ENCODE measurements at regions not wholly inside any gene's neighbourhood (a gene's known extent, or its start where the extent isn't known, plus 50 kb on each side); places are given as distances from the start of the nearest gene placed in this dataset.

DNA sequence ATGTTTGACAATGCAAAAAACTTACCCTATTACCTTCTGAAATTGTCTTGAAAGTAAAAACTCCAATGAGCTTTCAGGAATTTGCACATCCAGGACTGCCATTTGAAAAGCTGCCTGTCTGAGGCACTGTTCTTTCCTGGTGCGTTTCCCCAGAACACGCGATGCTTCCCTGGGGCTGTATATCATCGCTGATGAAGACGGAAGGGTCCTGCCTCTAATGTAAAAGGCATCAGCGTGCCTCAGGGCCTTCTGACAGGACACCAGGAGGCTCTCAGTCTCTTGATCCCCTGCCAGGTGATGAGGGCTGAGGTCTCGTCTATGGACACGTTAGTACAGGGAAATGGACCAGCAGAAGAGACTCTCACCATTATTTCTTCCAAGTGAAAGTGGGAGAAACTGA is 296.8 kb downstream of the EFNB2 start:
- H3K4me2 ChIP-seq (ENCODE audit: low read length), result no peak overlapping the region
- no peak overlapping the region for H3K9ac ChIP-seq (ENCODE audit: low read length)

DNA sequence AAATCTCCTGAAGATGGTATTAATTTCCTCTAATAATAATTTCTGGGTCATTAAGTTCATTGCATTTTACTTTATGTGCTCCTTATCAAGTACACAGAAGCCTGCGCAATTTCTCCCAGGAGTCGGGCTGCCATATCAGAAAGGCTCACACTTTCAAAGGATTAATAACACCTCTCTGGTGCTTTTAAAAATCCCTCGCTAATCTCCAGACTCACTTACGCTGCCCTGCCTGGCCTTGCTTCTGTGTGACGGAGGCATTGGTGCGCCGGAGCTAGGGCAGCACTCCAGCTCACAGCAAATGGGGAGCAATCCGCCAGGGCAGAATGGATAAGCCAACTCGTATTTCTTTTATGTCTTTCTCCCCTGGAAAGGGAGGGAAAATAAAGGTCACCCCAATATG is 300.8 kb downstream of the EFNB2 start:
- Histone ChIP-seq H3K4me3 (ENCODE audit: low read length) (no peak overlapping the region), H3K27ac (ENCODE audit: low read length) (no peak overlapping the region), H3K36me3 (ENCODE audit: low read depth, low read length) (no peaks in the 10 kb centered on the region), H3K4me1 (ENCODE audit: insufficient read depth, low read length) (peaks cover 5% of the 10 kb centered on the region; the same call in 1 of the 2 replicates), H3K27me3 (ENCODE audit: low read length) (no peaks in the 10 kb centered on the region), H3K9me3 (ENCODE audit: low read length) (no peaks in the 10 kb centered on the region), H3K9me2 (replicated peaks; ENCODE audit: low read length) (no peaks in the 10 kb centered on the region), H2AFZ (ENCODE audit: low read length) (no peak overlapping the region), H3F3A (ENCODE audit: low read length, unreplicated experiment) (no peaks in the 10 kb centered on the region), H3K4me2 (ENCODE audit: low read length) (no peak overlapping the region), H4K20me1 (ENCODE audit: low read length) (no peaks in the 10 kb centered on the region), H3K79me2 (ENCODE audit: low read length) (no peaks in the 10 kb centered on the region), H3K9ac (ENCODE audit: low read length) (no peak overlapping the region)
- TF ChIP-seq, protein P1, sequence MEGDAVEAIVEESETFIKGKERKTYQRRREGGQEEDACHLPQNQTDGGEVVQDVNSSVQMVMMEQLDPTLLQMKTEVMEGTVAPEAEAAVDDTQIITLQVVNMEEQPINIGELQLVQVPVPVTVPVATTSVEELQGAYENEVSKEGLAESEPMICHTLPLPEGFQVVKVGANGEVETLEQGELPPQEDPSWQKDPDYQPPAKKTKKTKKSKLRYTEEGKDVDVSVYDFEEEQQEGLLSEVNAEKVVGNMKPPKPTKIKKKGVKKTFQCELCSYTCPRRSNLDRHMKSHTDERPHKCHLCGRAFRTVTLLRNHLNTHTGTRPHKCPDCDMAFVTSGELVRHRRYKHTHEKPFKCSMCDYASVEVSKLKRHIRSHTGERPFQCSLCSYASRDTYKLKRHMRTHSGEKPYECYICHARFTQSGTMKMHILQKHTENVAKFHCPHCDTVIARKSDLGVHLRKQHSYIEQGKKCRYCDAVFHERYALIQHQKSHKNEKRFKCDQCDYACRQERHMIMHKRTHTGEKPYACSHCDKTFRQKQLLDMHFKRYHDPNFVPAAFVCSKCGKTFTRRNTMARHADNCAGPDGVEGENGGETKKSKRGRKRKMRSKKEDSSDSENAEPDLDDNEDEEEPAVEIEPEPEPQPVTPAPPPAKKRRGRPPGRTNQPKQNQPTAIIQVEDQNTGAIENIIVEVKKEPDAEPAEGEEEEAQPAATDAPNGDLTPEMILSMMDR (conservative IDR thresholded peaks at IDR 0.05; ENCODE audit: low read depth, low read length), result no peak
- TF ChIP-seq EZH2 (IDR thresholded peaks at IDR 0.05; ENCODE audit: low read length, unreplicated experiment), result no peak
- TF ChIP-seq EZH2phosphoT487 (IDR thresholded peaks at IDR 0.05; ENCODE audit: borderline replicate concordance, low read length), result no peak
- ATAC-seq, result no peak
- BruUV-seq (replicated peaks), result no TSS peak
- intact Hi-C loops (cut with micrococcal nuclease), result loop anchor here (10.0 kb wide), 1 partner anchor 100 kb away; no protein-coding TSS in a partner anchor
- POLR2A ChIA-PET (ENCODE audit: unreplicated experiment), result no interaction called here
- CTCF ChIA-PET, result no interaction called here
- no peak for DNase-seq

More for the DNA sequence above, 296.8 kb downstream of the EFNB2 start:
- ChIA-PET POLR2A (ENCODE audit: unreplicated experiment) (no interaction called here), CTCF (no interaction called here)
- DNase-seq (no peak), ATAC-seq (no peak)
- BruUV-seq (replicated peaks), result no TSS peak
- Histone ChIP-seq H3K27ac (ENCODE audit: low read length) (no peak overlapping the region), H3K79me2 (ENCODE audit: low read length) (no peaks in the 10 kb centered on the region), H3F3A (ENCODE audit: low read length, unreplicated experiment) (no peaks in the 10 kb centered on the region), H3K9me2 (replicated peaks; ENCODE audit: low read length) (no peaks in the 10 kb centered on the region), H4K20me1 (ENCODE audit: low read length) (no peaks in the 10 kb centered on the region), H3K36me3 (ENCODE audit: low read depth, low read length) (no peaks in the 10 kb centered on the region), H3K4me3 (ENCODE audit: low read length) (no peak overlapping the region), H3K4me1 (ENCODE audit: insufficient read depth, low read length) (no peaks in the 10 kb centered on the region), H3K9me3 (ENCODE audit: low read length) (no peaks in the 10 kb centered on the region), H2AFZ (ENCODE audit: low read length) (no peak overlapping the region), H3K27me3 (ENCODE audit: low read length) (no peaks in the 10 kb centered on the region)
- intact Hi-C loops (cut with micrococcal nuclease), result loop anchor here (10.0 kb wide), 1 partner anchor 104 kb away; no protein-coding TSS in a partner anchor
- no peak for TF ChIP-seq EZH2 (IDR thresholded peaks at IDR 0.05; ENCODE audit: low read length, unreplicated experiment)
- no peak for TF ChIP-seq EZH2phosphoT487 (IDR thresholded peaks at IDR 0.05; ENCODE audit: borderline replicate concordance, low read length)
- TF ChIP-seq, protein P1 (conservative IDR thresholded peaks at IDR 0.05; ENCODE audit: low read depth, low read length), result no peak

DNA sequence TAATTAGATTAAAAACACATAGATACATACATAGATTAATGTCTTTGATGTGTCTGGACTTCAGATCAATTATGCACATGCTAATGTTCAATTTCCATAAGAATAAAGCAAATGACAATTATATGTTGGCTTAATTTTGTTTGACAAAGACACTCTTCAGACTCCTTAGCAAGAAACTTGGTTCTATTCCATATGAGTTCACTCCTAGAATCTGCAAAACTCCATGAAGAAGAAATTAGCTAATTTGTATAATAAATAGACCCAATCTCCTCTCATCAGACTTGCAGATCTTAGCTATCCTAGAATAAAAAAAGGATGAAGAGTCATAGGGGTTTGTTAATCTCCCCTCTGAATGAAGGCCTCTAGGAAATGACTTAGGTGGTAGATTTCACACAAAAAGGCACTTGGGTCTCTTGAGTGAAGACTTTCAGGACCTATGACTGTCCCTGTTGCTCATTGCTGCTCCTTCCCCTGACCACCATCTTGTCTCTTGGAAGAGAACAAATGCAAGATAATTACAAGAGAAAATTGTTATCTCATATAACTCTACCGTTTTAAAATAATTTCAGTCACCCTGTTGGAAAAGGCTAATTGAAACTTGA is 302.2 kb downstream of the EFNB2 start:
- intact Hi-C loops (cut with micrococcal nuclease), result loop anchor here (10.0 kb wide), 1 partner anchor 98 kb away; no protein-coding TSS in a partner anchor
- Histone ChIP-seq H3K4me1 (ENCODE audit: insufficient read depth, low read length) (peaks cover 5% of the 10 kb centered on the region; the same call in 1 of the 2 replicates), H3K9ac (ENCODE audit: low read length) (no peak overlapping the region), H3K4me3 (ENCODE audit: low read length) (no peak overlapping the region), H2AFZ (ENCODE audit: low read length) (no peak overlapping the region), H3K9me3 (ENCODE audit: low read length) (no peaks in the 10 kb centered on the region), H3F3A (ENCODE audit: low read length, unreplicated experiment) (no peaks in the 10 kb centered on the region), H3K27ac (ENCODE audit: low read length) (no peak overlapping the region), H3K9me2 (replicated peaks; ENCODE audit: low read length) (no peaks in the 10 kb centered on the region), H3K36me3 (ENCODE audit: low read depth, low read length) (no peaks in the 10 kb centered on the region), H4K20me1 (ENCODE audit: low read length) (no peaks in the 10 kb centered on the region), H3K27me3 (ENCODE audit: low read length) (no peaks in the 10 kb centered on the region), H3K4me2 (ENCODE audit: low read length) (no peak overlapping the region), H3K79me2 (ENCODE audit: low read length) (no peaks in the 10 kb centered on the region)
- DNase-seq (no peak), ATAC-seq (no peak)
- BruUV-seq (replicated peaks), result no TSS peak
- POLR2A ChIA-PET (ENCODE audit: unreplicated experiment), result no interaction called here
- no peak for TF ChIP-seq EZH2phosphoT487 (IDR thresholded peaks at IDR 0.05; ENCODE audit: borderline replicate concordance, low read length)
- TF ChIP-seq, protein P1 (conservative IDR thresholded peaks at IDR 0.05; ENCODE audit: low read depth, low read length), result no peak
- TF ChIP-seq EZH2 (IDR thresholded peaks at IDR 0.05; ENCODE audit: low read length, unreplicated experiment), result no peak
- CTCF ChIA-PET, result no interaction called here
